ENCODE measurements at regions not wholly inside any gene's neighbourhood (a gene's known extent, or its start where the extent isn't known, plus 50 kb on each side); places are given as distances from the start of the nearest gene placed in this dataset.
"Not testable (repeated sequence)": the region's sequence is repeated elsewhere in the genome, so short reads cannot be mapped to it uniquely, and the experiment has no call there.

DNA sequence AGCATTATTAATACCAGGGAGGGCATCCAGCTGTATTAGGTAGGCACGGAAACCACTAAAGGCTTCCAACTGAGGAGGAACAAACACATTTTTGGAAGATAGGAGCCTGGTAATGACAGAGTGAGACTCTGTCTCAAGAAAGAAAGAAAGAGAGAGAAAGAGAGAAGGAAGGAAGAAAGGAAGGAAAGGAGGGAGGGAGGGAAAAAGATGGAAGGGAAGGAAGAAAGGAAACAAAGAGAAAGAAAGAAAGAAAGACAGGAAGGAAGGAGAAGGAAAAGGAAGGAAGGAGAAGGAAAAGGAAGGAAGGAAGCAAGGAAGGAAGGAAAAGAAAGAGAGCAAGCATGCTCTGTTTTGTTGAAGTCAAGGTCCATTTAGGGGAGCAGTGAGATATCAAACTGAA, 103.8 kb upstream of the RFX8 start:
- TF ChIP-seq, protein P1, sequence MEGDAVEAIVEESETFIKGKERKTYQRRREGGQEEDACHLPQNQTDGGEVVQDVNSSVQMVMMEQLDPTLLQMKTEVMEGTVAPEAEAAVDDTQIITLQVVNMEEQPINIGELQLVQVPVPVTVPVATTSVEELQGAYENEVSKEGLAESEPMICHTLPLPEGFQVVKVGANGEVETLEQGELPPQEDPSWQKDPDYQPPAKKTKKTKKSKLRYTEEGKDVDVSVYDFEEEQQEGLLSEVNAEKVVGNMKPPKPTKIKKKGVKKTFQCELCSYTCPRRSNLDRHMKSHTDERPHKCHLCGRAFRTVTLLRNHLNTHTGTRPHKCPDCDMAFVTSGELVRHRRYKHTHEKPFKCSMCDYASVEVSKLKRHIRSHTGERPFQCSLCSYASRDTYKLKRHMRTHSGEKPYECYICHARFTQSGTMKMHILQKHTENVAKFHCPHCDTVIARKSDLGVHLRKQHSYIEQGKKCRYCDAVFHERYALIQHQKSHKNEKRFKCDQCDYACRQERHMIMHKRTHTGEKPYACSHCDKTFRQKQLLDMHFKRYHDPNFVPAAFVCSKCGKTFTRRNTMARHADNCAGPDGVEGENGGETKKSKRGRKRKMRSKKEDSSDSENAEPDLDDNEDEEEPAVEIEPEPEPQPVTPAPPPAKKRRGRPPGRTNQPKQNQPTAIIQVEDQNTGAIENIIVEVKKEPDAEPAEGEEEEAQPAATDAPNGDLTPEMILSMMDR (IDR thresholded peaks at IDR 0.05), result no peak
- Mint-ChIP-seq H3K36me3 (no peaks in the 10 kb centered on the region), H3K9me3 (no peaks in the 10 kb centered on the region), H3K27me3 (ENCODE audit: low read depth in 2 of 2) (peaks cover 16 to 18% of the 10 kb centered on the region in 2 donors), H3K27ac (no peak overlapping the region), H3K4me1 (no peaks in the 10 kb centered on the region), H3K4me3 (no peak overlapping the region)
- ATAC-seq (no peak), DNase-seq (no peak)
- Histone ChIP-seq H3K4me1 (ENCODE audit: control insufficient read depth, insufficient read depth, low read length) (no peaks in the 10 kb centered on the region), H3K4me3 (ENCODE audit: low read length) (no peak overlapping the region), H3K27me3 (ENCODE audit: control insufficient read depth, insufficient read depth, low read length) (no peaks in the 10 kb centered on the region), H3K27ac (ENCODE audit: low read length) (no peak overlapping the region), H3K36me3 (ENCODE audit: control insufficient read depth, insufficient read depth, low read length) (no peaks in the 10 kb centered on the region), H3K9me3 (ENCODE audit: control insufficient read depth, insufficient read depth, low read length) (no peaks in the 10 kb centered on the region)
- 100% methylated on average over 1 of the region's 1 CpG for WGBS (ENCODE audit: insufficient coverage)
- intact Hi-C loops (cut with micrococcal nuclease), result no loop called here

DNA sequence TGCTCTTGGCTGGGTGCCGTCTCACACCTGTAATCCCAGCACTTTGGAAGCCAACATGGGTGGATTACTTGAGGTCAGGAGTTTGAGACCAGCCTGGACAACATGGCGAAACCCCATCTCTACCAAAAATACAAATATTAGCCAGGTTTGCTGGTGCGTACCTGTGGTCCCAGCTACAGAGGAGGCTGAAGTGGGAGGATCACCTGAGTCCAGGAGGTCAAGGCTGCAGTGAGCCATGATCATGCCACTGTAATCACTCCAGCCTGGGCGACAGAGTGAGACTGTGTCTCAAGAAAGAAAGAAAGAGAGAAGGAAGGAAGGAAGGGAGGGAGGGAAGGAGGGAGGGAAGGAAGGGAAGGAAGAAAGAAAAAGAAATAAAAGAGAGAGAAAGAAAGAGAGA, 103.2 kb upstream of the RFX8 start:
- H3K27ac Mint-ChIP-seq; H3K36me3 ChIP-seq (ENCODE audit: control insufficient read depth, insufficient read depth, low read length); H3K4me3 Mint-ChIP-seq; H3K4me3 ChIP-seq (ENCODE audit: low read length); ATAC-seq; H3K27me3 ChIP-seq (ENCODE audit: control insufficient read depth, insufficient read depth, low read length); intact Hi-C loops (cut with micrococcal nuclease); H3K9me3 Mint-ChIP-seq; DNase-seq; H3K4me1 Mint-ChIP-seq; H3K4me1 ChIP-seq (ENCODE audit: control insufficient read depth, insufficient read depth, low read length); H3K27ac ChIP-seq (ENCODE audit: low read length); H3K36me3 Mint-ChIP-seq; H3K9me3 ChIP-seq (ENCODE audit: control insufficient read depth, insufficient read depth, low read length): not testable (repeated sequence)
- peaks cover 16 to 18% of the 10 kb centered on the region in 2 donors for H3K27me3 Mint-ChIP-seq (ENCODE audit: low read depth in 2 of 2)
- 91% methylated on average over 4 of the region's 4 CpGs for WGBS (ENCODE audit: insufficient coverage)

DNA sequence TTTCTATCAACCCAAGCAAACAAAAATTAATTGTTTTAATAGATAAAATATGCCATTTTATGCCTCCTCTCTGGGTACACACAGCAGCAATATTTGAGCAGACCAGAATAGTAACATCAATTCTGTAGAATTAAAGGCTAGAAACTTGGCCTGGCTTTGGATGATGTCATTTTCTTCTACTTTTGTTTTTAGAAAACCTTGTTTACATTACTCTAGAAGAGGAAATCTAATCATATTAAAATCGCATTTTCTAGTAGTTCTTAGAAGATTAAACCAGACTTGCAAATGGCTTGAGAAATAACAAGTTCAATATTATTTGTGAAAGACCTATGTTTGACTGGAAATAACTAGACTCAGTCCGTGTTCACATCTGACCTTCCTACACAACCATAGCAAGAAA, 102.3 kb upstream of the RFX8 start:
- Histone ChIP-seq H3K4me1 (ENCODE audit: control insufficient read depth, insufficient read depth, low read length) (no peaks in the 10 kb centered on the region), H3K27ac (ENCODE audit: low read length) (no peak overlapping the region), H3K4me3 (ENCODE audit: low read length) (no peak overlapping the region), H3K27me3 (ENCODE audit: control insufficient read depth, insufficient read depth, low read length) (no peaks in the 10 kb centered on the region), H3K9me3 (ENCODE audit: control insufficient read depth, insufficient read depth, low read length) (no peaks in the 10 kb centered on the region), H3K36me3 (ENCODE audit: control insufficient read depth, insufficient read depth, low read length) (no peaks in the 10 kb centered on the region)
- no peaks in the 10 kb centered on the region for H3K4me1 Mint-ChIP-seq
- TF ChIP-seq, protein P1 (IDR thresholded peaks at IDR 0.05), result no peak
- no peak overlapping the region for H3K27ac Mint-ChIP-seq
- peaks cover 19 to 22% of the 10 kb centered on the region in 2 donors for H3K27me3 Mint-ChIP-seq (ENCODE audit: low read depth in 2 of 2)
- intact Hi-C loops (cut with micrococcal nuclease), result no loop called here
- WGBS (ENCODE audit: insufficient coverage), result 75% methylated on average over 1 of the region's 2 CpGs
- ATAC-seq (no peak), DNase-seq (no peak)
- H3K9me3 Mint-ChIP-seq, result no peaks in the 10 kb centered on the region
- no peak overlapping the region for H3K4me3 Mint-ChIP-seq
- no peaks in the 10 kb centered on the region for H3K36me3 Mint-ChIP-seq

GRCh38 chr2:101574622-101575021, 99.7 kb upstream of the RFX8 start:
- TF ChIP-seq, protein P1 (IDR thresholded peaks at IDR 0.05), result no peak
- Mint-ChIP-seq H3K4me3 (no peak overlapping the region), H3K36me3 (no peaks in the 10 kb centered on the region), H3K4me1 (peaks cover 6 to 9% of the 10 kb centered on the region in 2 donors), H3K27me3 (ENCODE audit: low read depth in 2 of 2) (peaks cover 23 to 29% of the 10 kb centered on the region in 2 donors), H3K27ac (no peak overlapping the region), H3K9me3 (no peaks in the 10 kb centered on the region)
- H3K27me3 ChIP-seq (ENCODE audit: control insufficient read depth, insufficient read depth, low read length), result no peaks in the 10 kb centered on the region
- no peaks in the 10 kb centered on the region for H3K9me3 ChIP-seq (ENCODE audit: control insufficient read depth, insufficient read depth, low read length)
- DNase-seq, result no peak
- WGBS (ENCODE audit: insufficient coverage), result 71% methylated on average over 2 of the region's 6 CpGs
- H3K36me3 ChIP-seq (ENCODE audit: control insufficient read depth, insufficient read depth, low read length), result no peaks in the 10 kb centered on the region
- H3K4me3 ChIP-seq (ENCODE audit: low read length), result no peak overlapping the region
- intact Hi-C loops (cut with micrococcal nuclease), result no loop called here
- no peak for ATAC-seq
- H3K4me1 ChIP-seq (ENCODE audit: control insufficient read depth, insufficient read depth, low read length), result no peaks in the 10 kb centered on the region
- H3K27ac ChIP-seq (ENCODE audit: low read length), result no peak overlapping the region

Measured in natural killer cell (primary cell).